GM19452 (cell line): ENCODE measurements at regions not wholly inside any gene's neighbourhood (a gene's known extent, or its start where the extent isn't known, plus 50 kb on each side); places are given as distances from the start of the nearest gene placed in this dataset.
A peak's percentile ranks its signal among the peaks of the same experiment; 100 is the strongest.
"Not testable (repeated sequence)": the region's sequence is repeated elsewhere in the genome, so short reads cannot be mapped to it uniquely, and the experiment has no call there.

Source experiments
- ATAC-seq: cut with Tn5 transposase; IDR thresholded peaks from one replicate; pipeline ENCODE4 v1.9.1; 2021; ENCODE audit not compliant: unreplicated experiment

DNA sequence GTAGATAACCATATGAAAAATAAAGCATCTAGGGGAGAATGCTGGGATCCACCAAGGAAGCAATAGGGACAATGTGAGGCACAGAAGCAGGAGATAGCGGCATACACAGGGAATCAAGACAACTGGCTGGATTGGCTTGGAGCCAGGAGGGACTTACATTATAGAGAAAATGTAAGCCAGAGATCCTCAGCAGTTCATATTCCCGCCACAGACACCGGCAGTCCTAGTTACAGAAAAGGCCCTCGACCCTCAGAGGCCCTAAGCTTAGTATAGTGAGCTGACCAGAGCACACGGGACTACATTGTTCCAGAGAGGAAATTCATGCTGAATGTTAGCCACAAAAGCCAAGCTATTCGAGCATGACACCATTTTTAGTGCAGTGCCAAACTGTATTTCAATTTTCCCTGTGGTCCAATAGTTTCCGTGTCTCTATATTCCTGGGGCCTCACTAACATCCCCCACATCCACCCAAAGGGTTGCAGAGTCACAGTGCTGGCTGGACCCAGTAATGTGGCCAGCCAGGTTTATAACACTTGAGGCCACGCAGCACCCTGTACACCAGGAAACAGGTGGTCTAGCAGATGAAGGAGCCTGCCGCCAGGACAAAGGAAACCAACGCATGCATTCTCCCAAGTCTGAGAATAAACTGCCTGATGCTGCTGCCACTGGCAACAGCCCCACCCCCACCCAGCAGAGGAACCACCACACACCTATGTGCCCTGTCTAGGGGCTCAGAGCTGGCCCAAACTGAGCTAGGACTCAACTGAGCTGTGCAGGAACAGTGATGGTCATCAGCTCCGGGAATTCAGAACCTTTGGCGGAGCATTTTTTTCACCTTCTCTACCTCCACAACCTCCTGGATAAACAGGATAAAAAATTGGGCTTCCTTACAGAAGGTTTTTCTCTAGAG is 693.2 kb upstream of the CHD1 start:
- no peak for ATAC-seq

DNA sequence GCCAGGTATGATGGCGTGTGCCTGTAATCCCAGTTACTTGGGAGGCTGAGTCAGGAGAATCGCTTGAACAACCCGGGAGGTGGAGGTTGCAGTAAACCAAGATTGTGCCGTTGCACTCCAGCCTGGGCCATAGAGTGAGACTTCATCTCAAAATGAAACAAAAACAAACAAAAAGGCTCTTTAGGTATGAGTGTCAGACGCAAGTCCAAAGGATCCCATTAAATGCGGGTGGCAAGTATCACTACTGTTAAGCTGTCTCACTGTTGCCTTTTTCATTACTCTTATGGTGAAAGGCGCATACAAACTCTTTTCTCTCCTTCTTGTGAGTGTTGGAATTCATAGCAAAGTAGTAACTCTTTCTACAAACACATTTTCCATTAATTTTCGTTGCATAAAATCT is 688.5 kb upstream of the CHD1 start:
- no peak for ATAC-seq

GRCh38 chr5:99614888-99615287 is 686.1 kb upstream of the CHD1 start:
- no peak for ATAC-seq

DNA sequence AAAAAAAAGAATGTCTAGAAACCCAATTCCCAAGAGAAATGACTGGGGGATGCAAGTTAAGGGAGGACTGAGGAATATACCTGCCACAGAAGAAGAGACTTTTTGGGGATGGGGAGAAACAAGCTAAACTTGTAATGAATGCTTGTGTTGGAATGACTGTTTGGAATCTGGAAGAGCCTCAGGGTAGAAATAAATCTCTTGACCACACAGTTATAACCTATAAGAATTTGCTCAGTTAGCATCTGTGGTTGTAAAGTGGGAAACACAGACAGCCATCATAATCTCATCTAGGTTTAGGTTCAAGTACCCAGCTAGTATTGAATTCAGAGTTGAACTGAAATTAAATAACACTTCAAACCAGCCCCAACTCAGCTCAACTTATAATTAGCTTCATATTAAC is 678.3 kb upstream of the CHD1 start:
- ATAC-seq, result no peak

DNA sequence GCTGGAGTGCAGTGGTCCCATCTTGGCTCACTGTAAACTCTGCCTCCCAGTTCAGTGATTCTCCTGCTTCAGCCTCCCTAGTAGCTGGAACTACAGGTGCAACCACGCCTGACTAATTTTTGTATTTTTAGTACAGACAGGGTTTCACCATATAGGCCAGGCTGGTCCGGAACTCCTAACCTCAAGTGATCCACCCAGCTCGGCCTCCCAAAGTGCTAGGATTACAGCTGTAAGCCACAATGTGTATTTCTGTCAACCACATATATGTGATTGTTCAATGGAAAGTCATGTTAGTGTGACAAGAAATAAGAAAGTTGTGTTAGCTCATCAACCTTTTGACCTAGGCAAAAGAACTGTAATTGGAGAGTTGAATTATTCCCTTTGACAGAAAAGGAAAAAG is 677.1 kb upstream of the CHD1 start:
- no peak for ATAC-seq

- ATAC-seq, result no peak
Measured at GRCh38 chr5:99600952-99601351, 672.1 kb upstream of the CHD1 start.

DNA sequence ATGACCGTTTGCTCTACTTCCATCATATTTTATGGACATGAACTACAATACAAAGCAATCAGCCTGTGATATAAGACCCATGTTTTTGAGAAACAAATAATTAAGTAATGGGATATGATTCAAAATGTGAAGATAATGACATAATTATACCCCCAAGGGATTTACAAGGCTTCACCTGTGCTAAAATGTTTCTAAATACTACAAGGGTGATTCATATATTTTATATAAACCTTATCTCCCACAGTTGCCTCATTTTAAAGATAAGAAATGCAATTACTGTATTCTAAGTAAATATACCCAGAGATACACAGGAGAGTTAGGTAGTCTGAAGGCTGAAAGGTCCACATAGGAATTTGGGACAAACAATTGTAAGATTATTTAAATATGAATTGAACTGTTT is 662.0 kb upstream of the CHD1 start:
- ATAC-seq, result no peak

DNA sequence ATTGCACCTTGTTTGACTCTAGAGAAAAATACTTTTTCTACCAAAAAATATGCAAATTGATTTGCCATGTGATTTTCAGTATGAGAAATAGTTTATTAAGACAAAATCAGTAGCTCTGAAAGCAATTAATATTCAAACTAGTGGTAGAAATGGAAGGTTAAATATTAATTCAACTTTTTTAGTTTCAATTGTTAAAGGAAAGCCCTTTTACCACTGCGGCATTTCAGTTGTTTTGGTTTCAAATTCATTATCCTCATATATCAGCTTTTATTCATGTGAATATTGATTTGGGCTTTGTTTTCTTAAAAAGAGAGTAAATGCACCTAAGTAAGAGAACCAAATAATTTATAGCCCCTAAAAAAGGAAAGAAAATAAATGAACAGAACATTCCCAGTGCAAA is 660.6 kb upstream of the CHD1 start:
- ATAC-seq, result no peak

- ATAC-seq, result peak; percentile 67
Measured at GRCh38 chr5:99587983-99588382, 659.2 kb upstream of the CHD1 start.

- ATAC-seq, result no peak
Measured at GRCh38 chr5:99586878-99587277, 658.1 kb upstream of the CHD1 start.

- not testable (repeated sequence) for ATAC-seq
Measured at GRCh38 chr5:99581204-99581603, 652.4 kb upstream of the CHD1 start.

GRCh38 chr5:99562937-99563627 is 634.3 kb upstream of the CHD1 start:
- ATAC-seq, result not testable (repeated sequence)

DNA sequence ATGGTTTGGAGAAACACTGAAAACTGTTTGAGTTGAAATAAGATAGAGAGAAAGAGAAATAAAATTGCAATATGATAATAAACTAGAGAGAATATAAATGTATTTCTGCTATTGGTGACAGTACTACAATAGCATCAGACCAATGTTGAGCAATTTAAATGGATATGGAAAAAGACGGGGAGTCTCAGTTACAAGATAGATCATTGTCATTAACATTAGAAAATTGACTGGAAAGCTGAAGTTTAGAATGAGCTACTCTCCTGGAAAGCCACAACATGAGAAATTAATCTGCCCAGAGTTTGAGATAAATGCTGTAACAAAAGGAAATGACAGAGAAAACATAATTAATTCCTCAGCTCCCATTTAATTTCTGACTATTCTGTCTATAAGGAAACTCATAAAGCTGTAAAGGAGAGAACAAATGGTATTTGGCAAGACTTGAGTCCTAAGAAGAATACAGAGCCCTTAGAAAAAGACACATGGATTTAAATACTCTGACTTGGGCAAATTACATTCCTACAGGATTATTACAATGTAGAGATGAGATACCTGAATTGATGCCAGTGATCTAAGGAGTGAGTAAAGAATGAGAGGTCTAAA is 624.5 kb upstream of the CHD1 start:
- no peak for ATAC-seq

DNA sequence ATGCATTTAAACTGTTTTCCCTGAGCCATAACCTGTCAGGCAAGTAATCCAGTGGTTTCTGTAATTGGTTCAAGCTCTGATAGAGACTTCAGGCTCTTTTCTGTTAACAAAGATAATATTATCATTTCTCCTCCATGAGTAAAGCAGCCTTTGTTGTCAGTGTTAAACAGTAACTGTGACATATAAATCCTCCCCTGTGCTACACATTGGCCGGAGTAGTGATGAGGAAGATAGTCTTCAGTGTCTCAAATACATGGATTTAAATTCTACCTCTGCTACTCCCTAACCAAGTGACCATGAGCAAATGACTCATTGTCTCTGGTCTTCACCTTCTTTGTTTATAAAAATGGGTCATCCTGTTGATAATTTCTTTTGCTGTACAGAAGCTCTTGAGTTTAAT is 615.5 kb upstream of the CHD1 start:
- ATAC-seq, result no peak

DNA sequence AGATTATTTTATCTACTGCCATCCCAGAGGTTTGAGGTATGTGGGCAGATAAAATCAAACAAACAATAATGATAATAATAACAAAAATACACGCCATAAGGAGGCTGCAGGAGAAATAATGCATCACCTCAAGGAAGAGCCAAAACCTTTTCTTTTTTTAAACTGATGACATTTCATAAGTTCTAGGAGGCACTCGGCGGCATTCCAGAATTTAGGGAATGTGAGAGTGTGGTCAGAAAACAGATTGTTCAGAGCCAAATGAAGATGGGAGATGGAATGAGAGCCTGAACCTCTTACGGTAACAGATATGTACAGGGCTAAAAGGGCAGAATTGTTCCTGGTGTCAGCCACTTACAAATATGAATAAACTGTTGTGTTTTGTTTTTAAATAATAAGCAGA is 615.0 kb upstream of the CHD1 start:
- no peak for ATAC-seq

- not testable (repeated sequence) for ATAC-seq
Measured at GRCh38 chr5:99534241-99534640, 605.4 kb upstream of the CHD1 start.

- ATAC-seq, result not testable (repeated sequence)
Measured at GRCh38 chr5:99521666-99522065, 592.9 kb upstream of the CHD1 start.

GRCh38 chr5:99515864-99516490 is 587.2 kb upstream of the CHD1 start:
- not testable (repeated sequence) for ATAC-seq

GRCh38 chr5:99510237-99510866 is 581.5 kb upstream of the CHD1 start:
- ATAC-seq, result not testable (repeated sequence)

GRCh38 chr5:99509064-99509463 is 580.3 kb upstream of the CHD1 start:
- not testable (repeated sequence) for ATAC-seq

GRCh38 chr5:99495456-99495855 is 566.6 kb upstream of the CHD1 start:
- ATAC-seq, result not testable (repeated sequence)
